ENCODE measurements at regions not wholly inside any gene's neighbourhood (a gene's known extent, or its start where the extent isn't known, plus 50 kb on each side); places are given as distances from the start of the nearest gene placed in this dataset.

- no peak for DNase-seq (ENCODE audit: low read depth)
Observed at GRCh38 chr7:156305351-156305750, 335.2 kb upstream of the RNF32 start.

- DNase-seq (ENCODE audit: low read depth) = no peak
Observed at GRCh38 chr7:156282816-156283215, 357.8 kb upstream of the RNF32 start.

GRCh38 chr7:156279635-156280034 lies 360.9 kb upstream of the RNF32 start:
- DNase-seq (ENCODE audit: low read depth) = no peak

- DNase-seq (ENCODE audit: low read depth) = no peak
Observed at GRCh38 chr7:156275292-156275691, 365.3 kb upstream of the RNF32 start.

- DNase-seq (ENCODE audit: low read depth) = no peak
Observed at GRCh38 chr7:156274557-156274956, 366.0 kb upstream of the RNF32 start.

- DNase-seq (ENCODE audit: low read depth) = no peak
Observed at GRCh38 chr7:156261581-156261980, 379.0 kb upstream of the RNF32 start.

DNA sequence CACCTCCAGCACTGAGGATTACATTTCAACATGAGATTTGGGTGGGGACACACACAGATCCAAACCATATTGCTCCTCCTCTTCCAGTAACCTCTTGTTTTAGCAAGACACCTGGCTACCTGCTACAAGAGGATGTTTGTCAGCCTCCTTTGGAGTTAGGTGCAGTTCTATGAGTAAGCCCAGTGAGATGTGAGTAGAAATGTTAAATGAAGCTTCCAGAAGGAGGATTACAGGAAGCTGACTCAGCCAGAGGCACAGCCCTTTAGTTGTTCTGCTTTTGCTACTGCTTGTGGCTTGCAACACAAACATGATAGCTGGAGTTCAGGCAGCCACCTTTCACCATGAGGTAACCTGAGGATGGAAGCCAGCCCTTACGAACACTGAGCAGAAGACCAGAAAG lies 382.7 kb upstream of the RNF32 start:
- DNase-seq (ENCODE audit: low read depth) = no peak

DNA sequence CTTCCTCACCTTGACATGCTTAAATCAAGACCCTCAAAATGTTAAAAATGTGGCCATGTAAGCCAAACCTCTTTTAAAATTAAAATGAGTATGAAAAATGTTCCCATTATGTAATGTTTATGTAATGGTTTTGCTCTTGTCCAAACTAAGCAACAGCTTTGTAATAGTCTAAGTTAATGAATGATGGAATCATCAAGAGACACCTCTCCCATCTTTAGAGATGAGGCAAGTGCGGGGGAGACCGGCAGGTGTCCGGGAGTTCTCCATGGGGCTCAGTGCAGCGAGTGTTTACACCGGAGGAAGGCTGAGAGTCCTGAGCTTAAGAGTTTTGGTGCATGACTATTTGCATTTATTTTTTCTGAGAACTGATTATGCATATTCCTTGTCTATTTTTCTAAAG lies 384.9 kb upstream of the RNF32 start:
- no peak for DNase-seq (ENCODE audit: low read depth)

DNA sequence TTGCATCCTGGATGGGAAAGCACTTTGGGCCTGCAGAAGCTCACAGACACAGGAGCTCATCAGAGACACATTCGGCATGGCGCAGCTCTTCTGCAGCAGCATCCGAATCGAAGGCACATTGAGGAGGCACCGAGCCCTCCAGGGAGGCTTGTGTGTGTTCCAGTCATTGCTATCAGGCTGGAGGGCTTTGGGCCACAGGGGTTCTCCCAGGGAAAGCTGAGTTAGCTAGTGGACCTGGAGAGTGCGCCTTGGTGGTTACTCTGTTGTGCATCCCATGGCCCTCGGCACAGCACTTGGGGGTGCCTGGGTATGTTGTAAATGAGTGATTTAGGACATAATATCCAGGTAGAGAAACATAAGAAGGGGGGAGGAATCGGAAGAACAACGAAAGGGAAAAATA lies 388.7 kb upstream of the RNF32 start:
- no peak for DNase-seq (ENCODE audit: low read depth)

DNA sequence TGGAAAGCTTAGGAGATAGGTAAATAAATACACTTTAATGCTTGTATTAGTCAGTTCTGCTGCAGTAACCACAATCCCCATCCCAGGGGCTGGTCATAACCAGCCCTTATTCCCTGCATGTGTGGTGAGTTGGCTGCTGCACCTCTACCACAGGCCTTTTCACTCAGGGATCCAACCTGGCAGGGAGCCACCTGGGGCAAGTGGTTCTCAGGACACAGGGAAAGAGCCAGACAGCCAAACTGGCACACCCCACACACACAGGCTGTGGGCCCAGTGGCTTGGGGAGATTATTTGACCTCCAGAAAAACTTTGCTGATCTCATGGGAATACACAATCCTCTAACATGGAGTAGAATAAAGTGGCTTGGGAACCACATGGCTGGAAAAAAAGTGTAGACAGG lies 400.0 kb upstream of the RNF32 start:
- no peak for DNase-seq (ENCODE audit: low read depth)

- DNase-seq (ENCODE audit: low read depth) = no peak
Observed at GRCh38 chr7:156238366-156239133, 402.0 kb upstream of the RNF32 start.

GRCh38 chr7:156237614-156238013 lies 403.0 kb upstream of the RNF32 start:
- no peak for DNase-seq (ENCODE audit: low read depth)

GRCh38 chr7:156236936-156237599 lies 403.5 kb upstream of the RNF32 start:
- no peak for DNase-seq (ENCODE audit: low read depth)

DNA sequence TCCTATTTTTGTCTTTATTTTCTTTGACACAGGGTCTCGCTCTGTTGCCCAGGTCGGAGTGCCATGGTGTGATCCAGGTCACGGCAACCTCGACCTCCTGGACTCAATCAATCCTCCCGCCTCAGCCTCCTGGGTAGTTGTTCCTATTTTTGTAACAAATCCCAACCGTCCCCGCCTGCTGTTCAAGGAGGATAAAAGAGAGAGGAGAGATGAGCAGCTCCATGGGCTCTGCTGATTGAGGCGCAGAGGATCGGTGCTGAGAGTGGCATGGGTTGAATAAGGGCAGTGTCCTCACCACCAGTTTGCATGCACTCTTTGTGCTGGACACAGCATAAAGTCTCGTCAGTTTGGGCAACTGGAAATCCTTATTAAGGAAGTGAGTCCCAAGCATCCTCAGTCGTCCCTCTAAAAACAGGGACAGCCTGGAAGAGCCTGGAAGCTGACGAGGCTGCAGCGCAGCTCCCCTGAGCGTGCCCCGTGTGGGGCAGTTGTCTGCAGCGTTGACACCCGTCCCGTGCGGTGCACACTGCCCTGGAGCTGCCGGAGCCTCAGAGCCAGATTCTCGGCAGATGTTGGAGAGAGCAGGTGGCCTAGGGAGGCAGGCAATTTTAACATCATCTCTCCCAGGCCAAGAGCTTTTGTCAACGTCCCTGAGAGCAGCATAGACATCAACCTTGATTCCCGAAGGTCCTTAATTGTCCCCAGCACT lies 404.2 kb upstream of the RNF32 start:
- no peak for DNase-seq (ENCODE audit: low read depth)

DNA sequence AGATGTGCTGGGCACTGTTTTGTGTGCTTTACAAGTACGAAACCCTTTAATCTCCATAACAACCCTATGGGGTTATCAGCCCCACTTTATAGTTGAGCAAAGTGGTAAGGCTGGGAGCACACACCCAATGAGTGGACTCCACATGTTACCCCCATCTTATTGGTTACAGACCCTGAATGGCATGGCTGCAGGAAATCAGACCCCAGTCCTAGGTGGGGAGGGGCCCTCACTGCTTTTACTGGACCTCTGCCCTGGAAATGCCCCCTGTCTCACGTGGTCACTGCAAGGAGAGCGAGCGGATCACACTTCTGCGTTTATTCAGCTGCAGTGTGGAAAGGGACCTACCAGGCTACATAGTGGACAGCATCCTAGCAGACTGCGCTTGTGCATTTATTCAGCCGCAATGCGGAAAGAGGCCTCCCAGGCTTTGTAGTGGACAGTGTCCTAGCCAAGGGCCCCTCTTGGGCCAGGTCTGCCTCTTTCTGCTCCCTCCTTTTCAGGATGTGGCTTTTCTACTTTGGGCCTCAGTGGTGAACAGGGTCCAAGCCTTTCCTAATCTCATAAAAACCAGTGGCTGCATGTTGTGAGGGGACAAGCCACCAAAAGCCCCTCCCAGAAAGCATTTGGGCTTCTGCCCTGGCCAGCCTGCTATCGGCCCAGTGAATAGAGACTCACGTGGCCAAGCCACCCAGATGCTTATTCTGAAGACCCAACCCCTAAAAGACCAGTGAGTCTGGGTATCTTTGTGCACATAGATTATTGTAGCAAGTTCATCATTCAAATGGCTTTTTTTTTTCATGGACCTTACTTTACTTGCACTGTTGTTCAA lies 405.7 kb upstream of the RNF32 start:
- no peak for DNase-seq (ENCODE audit: low read depth)

DNA sequence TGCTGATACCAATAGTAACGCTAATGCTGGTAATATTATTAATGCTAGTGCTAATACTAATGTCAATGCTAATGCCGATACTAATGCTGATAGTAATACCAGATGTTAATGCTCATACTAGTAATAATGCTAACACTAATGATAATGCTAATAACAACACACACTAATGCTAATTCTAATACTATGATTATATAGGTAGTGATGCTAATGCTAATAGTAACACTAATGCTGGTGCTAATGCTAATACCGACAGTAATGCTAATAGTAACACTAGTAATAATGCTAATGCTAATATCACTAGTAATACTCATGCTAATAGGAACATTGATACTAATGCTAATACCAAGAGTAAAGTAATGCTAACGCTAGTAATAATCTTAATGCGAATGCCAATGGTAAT lies 406.4 kb upstream of the RNF32 start:
- DNase-seq (ENCODE audit: low read depth) = no peak

- no peak for DNase-seq (ENCODE audit: low read depth)
Observed at GRCh38 chr7:156232931-156233705, 407.5 kb upstream of the RNF32 start.

- no peak for DNase-seq (ENCODE audit: low read depth)
Observed at GRCh38 chr7:156230576-156230975, 410.0 kb upstream of the RNF32 start.

DNA sequence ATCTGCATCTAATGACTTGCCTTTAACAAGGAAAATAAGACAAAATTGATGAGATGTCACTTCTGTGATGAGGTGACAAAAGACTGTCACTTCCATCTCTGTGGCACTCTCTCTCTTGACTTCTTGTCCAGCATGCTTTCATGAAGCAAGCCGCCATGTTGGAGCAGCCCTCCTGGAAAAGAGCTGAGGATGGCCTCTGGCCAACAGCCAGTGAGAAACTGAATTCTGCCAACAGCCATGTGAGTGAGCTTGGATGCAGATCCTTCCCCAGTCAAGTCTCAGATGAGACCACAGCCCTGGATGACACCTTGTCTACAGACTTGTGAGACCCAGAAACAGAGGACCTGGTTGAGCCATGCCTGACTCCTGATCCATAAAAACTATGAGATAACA lies 412.6 kb upstream of the SHH start:
- no peak for DNase-seq (ENCODE audit: low read depth)

DNA sequence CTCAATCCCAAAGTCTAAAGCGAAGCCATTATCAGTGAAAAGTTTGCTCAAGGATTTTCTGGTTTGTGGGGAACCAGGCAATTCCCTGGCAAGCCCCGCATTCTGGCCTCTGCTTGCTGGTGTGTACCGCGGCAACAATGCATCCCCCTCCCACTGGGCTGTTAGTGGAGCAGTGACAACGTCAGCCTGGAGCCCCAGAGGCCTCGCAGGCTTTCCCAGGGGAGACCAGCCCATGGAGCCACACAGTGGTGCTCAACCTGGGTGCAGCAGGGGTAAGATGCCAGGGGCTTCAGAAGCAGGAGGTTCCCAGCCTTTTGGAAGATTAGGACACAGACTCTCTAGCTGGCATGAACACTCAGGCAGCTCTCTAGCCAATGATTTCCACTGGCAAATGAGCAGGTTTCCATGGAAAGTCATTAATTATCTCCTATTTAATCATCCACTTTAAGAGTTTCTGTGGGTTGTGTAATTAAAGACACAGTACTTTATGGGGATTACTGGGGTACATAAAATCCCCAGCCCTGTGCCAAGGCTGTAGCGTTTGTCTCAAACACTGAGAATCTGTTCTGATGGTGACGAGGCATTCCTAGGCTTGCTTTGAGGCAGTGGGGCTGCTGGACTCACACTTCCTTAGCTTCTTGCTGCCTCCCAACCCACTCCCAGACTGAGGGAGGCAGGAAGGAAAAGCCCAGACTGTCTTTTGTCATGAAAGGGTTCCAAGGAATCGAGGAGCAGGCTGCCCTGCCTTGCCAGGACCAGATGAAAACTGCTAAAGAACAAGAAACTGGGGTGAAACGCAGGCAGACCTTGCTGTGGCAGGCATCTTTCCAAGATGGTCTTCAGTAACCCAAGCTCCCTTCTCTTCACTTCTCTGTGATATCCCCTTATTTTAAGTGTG lies 411.9 kb upstream of the SHH start:
- DNase-seq (ENCODE audit: low read depth) = no peak

DNA sequence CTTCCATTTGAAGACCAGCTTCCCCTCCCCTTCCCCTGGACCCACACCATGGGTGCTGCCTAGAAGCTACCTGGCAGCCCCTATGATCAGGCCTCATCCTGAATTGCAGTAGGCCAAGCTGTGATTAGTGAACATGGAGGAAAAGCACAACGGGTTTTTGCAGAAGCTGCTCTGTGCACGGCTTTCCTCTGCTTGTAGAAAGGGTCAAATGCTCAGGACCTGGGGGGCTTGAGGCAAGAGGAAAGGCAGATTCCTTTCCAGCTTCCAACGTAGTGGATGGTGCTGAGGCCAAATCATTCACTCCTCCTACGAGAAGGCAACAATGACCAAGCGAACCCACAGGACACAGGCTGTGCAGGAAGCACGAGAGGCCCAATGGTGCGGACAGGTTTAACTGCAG lies 410.3 kb upstream of the SHH start:
- DNase-seq (ENCODE audit: low read depth) = no peak
